Activated B cell treated with CpG ODN at 0.5 μM for 24 hours (primary cell): ENCODE measurements at regions not wholly inside any gene's neighbourhood (a gene's known extent, or its start where the extent isn't known, plus 50 kb on each side); places are given as distances from the start of the nearest gene placed in this dataset.

Experiments used
- ATAC-seq: fragments of 200-7000 bp; cut with Tn5 transposase; one replicate; pipeline ENCODE4 v1.10.0; 2021; ENCODE audit warnings: low read depth, mild to moderate bottlenecking, moderate library complexity
- CTCF ChIA-PET: fragments of 350-600 bp; sonication (Branson Sonifier 250); formaldehyde crosslinking; loops from one replicate; lab custom pipeline; 2021; ENCODE audit warnings: antibody characterized with exemption; lab: Charles Lee
- POLR2A ChIA-PET: fragments of 350-600 bp; sonication (Branson Sonifier 250); formaldehyde crosslinking; loops from one replicate; lab custom pipeline; 2021; ENCODE audit warnings: antibody characterized with exemption; lab: Charles Lee
- DNase-seq: peaks from one replicate; pipeline ENCODE4 v3.0.0; 2022
- H3K27ac Mint-ChIP-seq: one replicate; pipeline ENCODE4 v1.8.0; 2020; ENCODE audit warnings: mixed read lengths
- H3K27me3 Mint-ChIP-seq: one replicate; pipeline ENCODE4 v1.8.0; 2021; ENCODE audit warnings: mixed read lengths
- H3K36me3 Mint-ChIP-seq: one replicate; pipeline ENCODE4 v1.8.0; 2021; ENCODE audit warnings: low read depth, mixed read lengths
- H3K4me1 Mint-ChIP-seq: one replicate; pipeline ENCODE4 v1.8.0; 2021; ENCODE audit warnings: mixed read lengths
- H3K4me3 Mint-ChIP-seq: one replicate; pipeline ENCODE4 v1.8.0; 2020; ENCODE audit warnings: mild to moderate bottlenecking, mixed read lengths
- H3K9me3 Mint-ChIP-seq: one replicate; pipeline ENCODE4 v1.8.0; 2020; ENCODE audit warnings: mixed read lengths
- intact Hi-C: fragments of 100-400 bp; cut with micrococcal nuclease; formaldehyde crosslinking; loops from one replicate; pipeline ENCODE4 v1.15.1; 2024
- TF ChIP-seq, protein P1 (sequence below): fragments of 200-600 bp; IDR thresholded peaks from one replicate; pipeline ENCODE4 v1.8.0; 2022; ENCODE audit warnings: antibody characterized with exemption, mild to moderate bottlenecking

DNA sequence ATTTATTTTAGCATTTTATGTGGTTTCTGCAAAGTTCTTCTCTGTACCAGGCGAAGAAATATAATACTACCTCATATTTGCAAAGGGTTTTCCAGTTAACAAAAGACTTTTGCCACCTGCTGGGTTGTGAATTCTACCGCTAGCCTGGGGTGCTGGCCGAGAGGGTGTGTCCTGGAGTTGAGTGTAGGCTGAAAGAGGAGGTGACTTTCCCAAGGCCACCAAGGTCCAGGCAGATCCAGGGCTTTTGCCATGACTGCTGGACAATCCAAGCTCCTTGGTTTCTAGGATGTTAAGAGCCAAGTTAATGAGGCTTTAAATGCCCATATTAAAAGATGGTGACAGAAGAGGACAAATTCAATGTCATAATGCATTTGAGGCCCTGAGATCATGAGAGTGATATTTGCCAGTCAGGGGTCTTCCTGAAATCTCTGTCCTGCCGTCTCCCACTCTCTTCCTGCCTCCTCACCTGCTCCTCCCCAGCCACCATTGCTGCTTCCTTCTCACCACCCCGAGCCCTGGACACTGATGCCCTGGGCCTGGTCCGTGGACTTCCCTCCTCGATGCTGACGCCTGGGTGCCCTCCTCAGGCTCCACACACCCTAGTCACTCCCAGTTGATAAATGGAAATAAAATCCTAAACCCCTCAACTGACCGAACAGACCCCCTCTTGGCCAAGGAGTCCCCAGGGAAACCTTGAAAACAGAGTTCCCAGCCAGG, 825.6 kb downstream of the TBC1D22A start:
- no peak for DNase-seq
- intact Hi-C loops = no loop called here
- Mint-ChIP-seq H3K4me1 (no peaks in the 10 kb centered on the region), H3K27me3 (no peaks in the 10 kb centered on the region), H3K9me3 (peaks cover 7% of the 10 kb centered on the region), H3K4me3 (no peak overlapping the region), H3K36me3 (no peaks in the 10 kb centered on the region), H3K27ac (no peak overlapping the region)
- TF ChIP-seq, protein P1, sequence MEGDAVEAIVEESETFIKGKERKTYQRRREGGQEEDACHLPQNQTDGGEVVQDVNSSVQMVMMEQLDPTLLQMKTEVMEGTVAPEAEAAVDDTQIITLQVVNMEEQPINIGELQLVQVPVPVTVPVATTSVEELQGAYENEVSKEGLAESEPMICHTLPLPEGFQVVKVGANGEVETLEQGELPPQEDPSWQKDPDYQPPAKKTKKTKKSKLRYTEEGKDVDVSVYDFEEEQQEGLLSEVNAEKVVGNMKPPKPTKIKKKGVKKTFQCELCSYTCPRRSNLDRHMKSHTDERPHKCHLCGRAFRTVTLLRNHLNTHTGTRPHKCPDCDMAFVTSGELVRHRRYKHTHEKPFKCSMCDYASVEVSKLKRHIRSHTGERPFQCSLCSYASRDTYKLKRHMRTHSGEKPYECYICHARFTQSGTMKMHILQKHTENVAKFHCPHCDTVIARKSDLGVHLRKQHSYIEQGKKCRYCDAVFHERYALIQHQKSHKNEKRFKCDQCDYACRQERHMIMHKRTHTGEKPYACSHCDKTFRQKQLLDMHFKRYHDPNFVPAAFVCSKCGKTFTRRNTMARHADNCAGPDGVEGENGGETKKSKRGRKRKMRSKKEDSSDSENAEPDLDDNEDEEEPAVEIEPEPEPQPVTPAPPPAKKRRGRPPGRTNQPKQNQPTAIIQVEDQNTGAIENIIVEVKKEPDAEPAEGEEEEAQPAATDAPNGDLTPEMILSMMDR = no peak
- POLR2A ChIA-PET = no interaction called here
- ATAC-seq = no peak
- CTCF ChIA-PET = no interaction called here

DNA sequence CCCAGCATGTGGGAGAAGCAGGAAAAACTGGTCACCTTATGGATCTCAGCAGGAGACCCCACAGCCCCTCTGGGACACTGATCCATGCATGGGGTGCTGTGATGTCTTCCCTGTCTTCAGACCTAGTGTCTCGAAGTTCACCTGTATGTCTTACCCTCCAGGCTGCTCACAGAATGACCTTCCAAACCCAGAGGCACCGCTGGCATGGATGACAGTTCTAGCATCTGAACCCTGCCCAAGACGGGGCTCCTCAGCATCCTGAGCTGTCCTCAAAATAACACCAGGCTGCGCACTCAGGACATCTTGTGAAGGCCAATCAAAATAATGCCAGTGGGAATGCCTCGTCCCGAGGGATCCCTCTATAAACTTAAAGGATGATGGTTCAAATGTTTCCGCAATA, 824.9 kb downstream of the TBC1D22A start:
- POLR2A ChIA-PET = no interaction called here
- no peak for ATAC-seq

DNA sequence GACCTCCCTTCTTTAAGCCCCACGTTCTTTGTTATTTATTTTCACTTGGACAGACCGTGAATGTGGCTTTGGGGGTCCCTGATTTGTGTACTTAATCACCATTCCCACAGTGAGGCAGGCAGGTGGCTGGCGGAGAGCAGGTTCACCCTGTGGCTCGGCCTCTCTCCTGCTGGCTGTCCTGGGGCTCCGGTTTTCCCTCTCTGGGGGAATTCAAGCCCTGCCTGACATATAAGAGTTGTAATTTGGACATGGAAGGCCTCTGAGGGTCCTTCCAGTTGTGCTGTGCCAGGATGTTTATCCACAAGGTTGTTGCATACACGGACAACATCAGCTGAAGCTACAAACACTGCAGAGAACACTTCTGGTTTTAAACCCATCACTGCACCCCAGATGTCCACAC, 824.5 kb downstream of the TBC1D22A start:
- Mint-ChIP-seq H3K36me3 (no peaks in the 10 kb centered on the region), H3K27me3 (no peaks in the 10 kb centered on the region), H3K27ac (no peak overlapping the region), H3K4me3 (no peak overlapping the region), H3K9me3 (peaks cover 7% of the 10 kb centered on the region), H3K4me1 (no peaks in the 10 kb centered on the region)
- CTCF ChIA-PET = no interaction called here
- ATAC-seq (no peak), DNase-seq (no peak)
- intact Hi-C loops = no loop called here
- POLR2A ChIA-PET = no interaction called here
- TF ChIP-seq, protein P1 = no peak

More for the DNA sequence above, 824.9 kb downstream of the TBC1D22A start:
- Mint-ChIP-seq H3K27ac (no peak overlapping the region), H3K4me3 (no peak overlapping the region), H3K27me3 (no peaks in the 10 kb centered on the region), H3K4me1 (no peaks in the 10 kb centered on the region), H3K36me3 (no peaks in the 10 kb centered on the region), H3K9me3 (peaks cover 7% of the 10 kb centered on the region)
- DNase-seq = no peak
- TF ChIP-seq, protein P1 = no peak
- CTCF ChIA-PET = no interaction called here
- intact Hi-C loops = no loop called here

DNA sequence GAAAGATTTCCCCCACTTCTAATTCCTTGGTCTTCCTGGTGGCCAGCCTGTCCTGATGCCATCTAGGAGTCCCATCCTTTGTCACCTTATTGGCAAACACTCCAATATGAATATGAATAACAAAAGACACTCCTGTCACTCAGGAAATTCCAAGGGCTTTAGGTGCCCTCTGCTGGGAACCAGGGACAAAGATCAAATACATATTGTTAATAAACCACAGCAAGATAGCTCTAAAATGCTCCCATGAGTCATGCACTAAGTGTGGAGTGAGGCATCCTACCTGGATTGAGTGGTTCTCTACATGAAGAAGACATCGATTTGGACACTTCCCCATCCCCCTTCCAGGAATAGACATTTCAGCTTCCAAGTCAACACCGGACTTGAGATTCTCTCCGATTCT, 823.6 kb downstream of the TBC1D22A start:
- CTCF ChIA-PET = no interaction called here
- H3K9me3 Mint-ChIP-seq = peaks cover 7% of the 10 kb centered on the region
- H3K4me1 Mint-ChIP-seq = no peaks in the 10 kb centered on the region
- no peaks in the 10 kb centered on the region for H3K27me3 Mint-ChIP-seq
- no peaks in the 10 kb centered on the region for H3K36me3 Mint-ChIP-seq
- ATAC-seq (no peak), DNase-seq (no peak)
- POLR2A ChIA-PET = no interaction called here
- TF ChIP-seq, protein P1 = no peak
- intact Hi-C loops = no loop called here
- H3K27ac Mint-ChIP-seq = no peak overlapping the region
- H3K4me3 Mint-ChIP-seq = no peak overlapping the region

DNA sequence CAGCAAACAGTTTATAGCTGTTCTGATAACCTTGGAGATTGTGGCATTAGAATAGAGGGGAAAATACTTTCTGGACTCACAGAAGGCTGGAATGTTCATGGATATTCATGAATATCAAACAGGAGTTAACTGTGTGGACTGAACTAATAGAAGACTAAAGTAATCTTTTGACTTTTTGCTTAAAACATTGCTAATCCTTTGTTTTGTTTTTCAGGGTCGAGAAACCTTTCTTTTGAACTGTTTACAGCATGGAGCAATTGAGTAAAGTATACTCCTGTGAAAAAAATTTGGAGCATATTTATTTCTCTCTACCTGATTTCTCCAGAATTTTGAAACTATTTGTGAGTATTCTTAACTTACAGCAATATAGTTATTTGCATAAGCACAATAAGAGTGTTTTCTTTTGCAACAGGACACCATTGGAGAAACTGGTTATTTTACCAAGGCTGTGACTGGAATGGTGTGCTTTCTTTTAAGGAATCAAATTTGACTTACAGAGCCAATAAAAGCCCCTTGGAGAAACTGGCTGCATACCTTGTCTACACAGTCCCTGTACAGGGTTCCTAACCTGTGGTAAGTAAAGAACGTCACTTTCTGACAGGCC, 821.6 kb downstream of the TBC1D22A start:
- no peak for DNase-seq
- TF ChIP-seq, protein P1 = no peak
- H3K9me3 Mint-ChIP-seq = peaks cover 7% of the 10 kb centered on the region
- intact Hi-C loops = no loop called here
- ATAC-seq = no peak
- no peaks in the 10 kb centered on the region for H3K4me1 Mint-ChIP-seq
- ChIA-PET CTCF (no interaction called here), POLR2A (no interaction called here)
- H3K27me3 Mint-ChIP-seq = peaks cover 2% of the 10 kb centered on the region
- H3K4me3 Mint-ChIP-seq = no peak overlapping the region
- H3K36me3 Mint-ChIP-seq = no peaks in the 10 kb centered on the region
- H3K27ac Mint-ChIP-seq = no peak overlapping the region
